Choroid plexus epithelial cell (primary cell): ENCODE measurements at regions not wholly inside any gene's neighbourhood (a gene's known extent, or its start where the extent isn't known, plus 50 kb on each side); places are given as distances from the start of the nearest gene placed in this dataset.
A peak's percentile ranks its signal among the peaks of the same experiment; 100 is the strongest.

Experiments used
- DNase-seq: peaks from one replicate; pipeline ENCODE4 v3.0.0-alpha.2; 2010; ENCODE audit warnings: low read depth
- H3K4me3 ChIP-seq: 2 replicates; pipeline ENCODE4 v1.5.1; 2011; ENCODE audit warnings: low read depth, mild to moderate bottlenecking, control low read depth, low read length, moderate library complexity
- TF ChIP-seq, protein P1 (sequence below): conservative IDR thresholded peaks from 2 replicates; pipeline ENCODE4 v1.5.1; 2011; ENCODE audit warnings: low read depth, mild to moderate bottlenecking, control low read depth, inconsistent platforms, low read length, moderate library complexity

DNA sequence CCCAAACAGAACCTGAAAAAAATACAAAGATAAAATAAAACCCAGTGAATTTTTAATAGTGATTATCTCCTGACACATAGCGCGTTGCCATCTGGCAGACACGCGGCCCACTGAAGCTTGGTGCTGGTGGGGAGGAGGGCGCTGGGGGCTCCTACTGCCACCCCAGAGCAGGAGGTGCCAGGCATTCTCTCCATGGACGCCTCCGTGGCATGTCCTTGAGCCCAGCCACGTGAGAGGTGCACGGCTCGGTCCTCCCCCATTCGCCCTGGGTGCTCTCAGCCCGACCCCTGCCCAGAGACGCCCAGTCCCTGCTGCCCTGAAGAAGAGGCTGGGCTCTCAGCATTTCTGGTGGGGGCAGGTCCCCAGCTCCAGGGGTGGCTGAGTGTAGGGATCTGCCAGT, 142.2 kb upstream of the GSE1 start:
- no peak for DNase-seq
- H3K4me3 ChIP-seq = no peak overlapping the region
- TF ChIP-seq, protein P1, sequence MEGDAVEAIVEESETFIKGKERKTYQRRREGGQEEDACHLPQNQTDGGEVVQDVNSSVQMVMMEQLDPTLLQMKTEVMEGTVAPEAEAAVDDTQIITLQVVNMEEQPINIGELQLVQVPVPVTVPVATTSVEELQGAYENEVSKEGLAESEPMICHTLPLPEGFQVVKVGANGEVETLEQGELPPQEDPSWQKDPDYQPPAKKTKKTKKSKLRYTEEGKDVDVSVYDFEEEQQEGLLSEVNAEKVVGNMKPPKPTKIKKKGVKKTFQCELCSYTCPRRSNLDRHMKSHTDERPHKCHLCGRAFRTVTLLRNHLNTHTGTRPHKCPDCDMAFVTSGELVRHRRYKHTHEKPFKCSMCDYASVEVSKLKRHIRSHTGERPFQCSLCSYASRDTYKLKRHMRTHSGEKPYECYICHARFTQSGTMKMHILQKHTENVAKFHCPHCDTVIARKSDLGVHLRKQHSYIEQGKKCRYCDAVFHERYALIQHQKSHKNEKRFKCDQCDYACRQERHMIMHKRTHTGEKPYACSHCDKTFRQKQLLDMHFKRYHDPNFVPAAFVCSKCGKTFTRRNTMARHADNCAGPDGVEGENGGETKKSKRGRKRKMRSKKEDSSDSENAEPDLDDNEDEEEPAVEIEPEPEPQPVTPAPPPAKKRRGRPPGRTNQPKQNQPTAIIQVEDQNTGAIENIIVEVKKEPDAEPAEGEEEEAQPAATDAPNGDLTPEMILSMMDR = no peak

DNA sequence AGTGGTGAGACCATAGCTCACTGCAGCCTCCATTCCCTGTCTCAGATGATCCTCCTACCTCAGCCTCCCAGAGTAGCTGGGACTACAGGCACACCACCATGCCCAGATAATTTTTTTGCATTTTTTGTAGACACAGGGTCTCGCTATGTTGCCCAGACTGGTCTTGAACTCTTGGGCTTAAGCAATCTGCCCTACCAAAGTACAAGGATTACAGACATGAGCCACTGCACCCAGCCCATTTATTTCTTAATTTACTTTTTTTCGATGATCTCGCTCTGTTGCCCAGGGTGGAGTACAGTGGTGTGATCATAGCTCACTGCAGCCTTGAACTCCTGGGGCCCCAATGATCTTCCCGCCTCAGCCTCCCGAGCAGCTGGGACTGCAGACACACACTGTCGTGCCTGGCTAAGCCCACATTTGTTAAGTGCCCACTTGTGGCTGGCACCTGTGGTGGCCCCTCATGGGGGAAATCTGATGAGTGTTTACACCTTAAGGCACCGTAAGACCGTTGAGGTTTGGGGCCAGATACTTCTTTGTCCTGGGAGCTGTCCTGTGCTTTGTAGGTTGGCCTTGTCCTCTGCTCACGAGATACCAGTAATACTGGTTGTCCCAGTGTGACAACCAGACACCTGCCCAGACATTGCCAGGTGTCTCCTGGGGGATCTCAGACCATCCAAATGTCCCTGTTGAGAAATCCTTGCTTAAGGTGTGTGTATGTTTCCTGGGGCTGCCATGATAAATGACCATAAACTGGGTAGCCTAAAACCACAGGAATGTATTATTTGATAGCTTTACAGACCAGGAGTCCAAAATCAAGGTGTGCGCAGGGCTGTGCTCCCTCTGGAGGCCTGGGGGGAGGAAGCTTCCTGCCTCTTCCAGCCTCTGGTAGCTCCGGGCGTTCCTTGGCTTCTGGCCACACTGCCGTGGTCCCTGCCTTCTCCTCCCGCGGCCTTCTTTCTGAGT, 141.4 kb upstream of the GSE1 start:
- DNase-seq = no peak
- TF ChIP-seq, protein P1 = peak; percentile 13
- no peak overlapping the region for H3K4me3 ChIP-seq

DNA sequence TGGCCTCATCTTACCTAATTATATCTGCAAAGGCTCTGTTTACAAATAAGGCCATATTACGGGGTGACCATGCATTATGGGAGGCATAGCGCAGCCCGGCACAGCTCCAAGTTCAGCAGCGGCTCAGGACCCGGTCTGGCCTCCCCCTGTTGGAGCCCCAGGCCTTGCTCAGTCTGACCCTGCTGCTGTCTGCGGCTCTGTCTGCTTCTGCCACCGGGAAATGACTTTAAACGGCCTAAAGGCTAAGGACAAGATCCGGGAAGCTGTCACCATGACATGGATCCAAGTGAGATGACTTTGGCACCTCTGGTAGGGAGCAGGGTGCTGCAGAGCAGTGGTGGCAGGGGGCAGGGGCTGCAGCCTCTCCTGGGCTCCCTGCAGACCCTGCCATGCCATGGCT, 140.6 kb upstream of the GSE1 start:
- TF ChIP-seq, protein P1 = no peak
- no peak for DNase-seq
- no peak overlapping the region for H3K4me3 ChIP-seq

DNA sequence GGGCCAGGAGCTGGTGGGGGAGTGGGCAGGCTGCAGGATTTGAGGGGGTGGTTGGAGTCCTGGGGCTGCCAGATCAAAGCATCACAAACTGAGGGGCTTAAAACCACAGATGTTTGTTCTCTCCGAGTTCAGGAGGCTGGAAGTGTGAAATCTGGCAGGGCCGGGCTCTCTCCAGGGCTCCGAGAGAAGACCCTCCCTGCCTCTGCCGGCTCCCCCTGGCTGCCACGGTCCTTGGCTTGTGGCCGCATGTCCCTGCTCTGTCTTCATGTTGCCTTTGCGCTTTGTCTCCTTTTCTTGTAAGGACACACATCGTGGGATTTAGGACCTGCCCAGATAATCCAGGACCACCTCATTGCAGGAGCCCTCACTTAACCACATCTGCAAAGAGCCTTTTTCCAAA, 139.8 kb upstream of the GSE1 start:
- DNase-seq = no peak
- TF ChIP-seq, protein P1 = no peak
- H3K4me3 ChIP-seq = no peak overlapping the region

DNA sequence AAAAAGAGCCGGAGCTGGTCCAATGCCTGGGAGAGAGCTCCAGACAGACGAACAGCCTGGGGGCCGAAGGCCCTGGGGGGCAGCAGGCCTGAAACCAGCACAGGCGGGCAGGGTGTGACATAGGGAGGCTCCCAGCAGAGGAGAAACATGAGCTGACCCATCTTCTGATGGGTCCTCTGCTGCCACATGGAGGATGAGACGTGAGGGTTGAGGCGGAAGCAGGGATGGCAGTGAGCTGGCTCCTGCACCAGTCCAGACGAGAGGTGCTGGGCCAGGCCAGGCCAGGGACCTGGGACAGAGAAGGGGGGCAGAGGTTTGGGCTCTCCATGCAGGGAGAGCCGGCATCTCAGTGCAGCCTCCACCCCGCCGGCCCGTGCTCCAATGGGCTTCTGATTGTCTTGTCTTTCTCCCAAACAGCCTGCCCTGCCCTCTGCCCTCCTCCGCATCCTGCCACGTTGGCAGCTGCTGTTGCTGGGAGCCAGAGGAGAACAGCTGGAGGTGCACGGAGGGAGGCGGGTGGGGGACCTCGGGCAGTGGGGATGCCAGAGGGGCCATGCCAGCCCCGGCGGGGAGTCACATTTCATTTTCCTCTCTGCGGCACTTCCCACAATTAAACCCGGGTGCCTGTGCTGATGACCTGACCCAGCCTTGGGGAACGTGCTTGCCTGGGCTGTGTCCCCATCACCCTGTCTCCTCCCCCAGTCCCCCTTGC, 139.1 kb upstream of the GSE1 start:
- DNase-seq = no peak
- TF ChIP-seq, protein P1 = no peak
- H3K4me3 ChIP-seq = no peak overlapping the region

DNA sequence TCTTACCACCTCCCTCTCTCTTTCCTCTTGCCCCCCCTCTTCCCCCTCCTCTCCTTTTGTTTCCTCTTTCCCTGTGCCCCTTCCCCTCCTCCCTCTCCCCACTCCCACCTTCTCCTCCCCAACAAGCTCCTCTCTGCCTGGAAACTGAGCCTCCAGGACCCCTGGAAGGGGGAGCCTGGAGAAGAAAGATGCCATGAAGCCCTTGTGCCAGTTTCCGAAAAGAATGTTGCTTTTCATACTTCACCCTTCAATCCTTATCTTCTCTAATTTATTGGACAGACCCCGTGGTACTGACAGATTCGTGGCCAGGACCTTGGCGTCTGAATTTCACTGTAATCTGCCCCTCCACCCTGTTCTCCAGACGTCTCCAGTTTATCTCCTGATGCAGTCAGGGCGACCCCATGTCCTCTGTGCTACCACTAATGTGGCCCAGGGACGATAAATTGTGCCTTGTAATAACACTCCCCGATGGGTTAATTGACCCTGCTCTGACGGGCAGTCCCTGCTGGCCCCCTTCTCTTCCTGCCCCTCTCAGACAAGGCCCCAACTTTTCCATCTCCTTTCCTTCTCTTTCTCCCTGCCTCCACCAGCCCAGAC, 138.4 kb upstream of the GSE1 start:
- DNase-seq = no peak
- TF ChIP-seq, protein P1 = no peak
- no peak overlapping the region for H3K4me3 ChIP-seq
